ENCODE measurements at regions not wholly inside any gene's neighbourhood (a gene's known extent, or its start where the extent isn't known, plus 50 kb on each side); places are given as distances from the start of the nearest gene placed in this dataset.
"Not testable (repeated sequence)": the region's sequence is repeated elsewhere in the genome, so short reads cannot be mapped to it uniquely, and the experiment has no call there.

GRCh38 chr7:57740126-57740525 lies 290.1 kb downstream of the ZNF716 start:
- DNase-seq (ENCODE audit: low spot score); in situ Hi-C loops (cut with HindIII; ENCODE audit: low sequenced_read_pairs): not testable (repeated sequence)

- in situ Hi-C loops (cut with HindIII; ENCODE audit: low sequenced_read_pairs): no loop called here
- DNase-seq (ENCODE audit: low spot score): no peak
These were observed 319.2 kb downstream of the ZNF716 start for GRCh38 chr7:57769131-57769530.

- no peak for DNase-seq (ENCODE audit: low spot score)
- in situ Hi-C loops (cut with HindIII; ENCODE audit: low sequenced_read_pairs): no loop called here
These were observed 320.0 kb downstream of the ZNF716 start for GRCh38 chr7:57769958-57770357.

- in situ Hi-C loops (cut with HindIII; ENCODE audit: low sequenced_read_pairs): no loop called here
These were observed 322.3 kb downstream of the ZNF716 start for GRCh38 chr7:57772126-57772924.

GRCh38 chr7:57774300-57774699 lies 324.3 kb downstream of the ZNF716 start:
- in situ Hi-C loops (cut with HindIII; ENCODE audit: low sequenced_read_pairs): no loop called here
- DNase-seq (ENCODE audit: low spot score): no peak

More at GRCh38 chr7:57772126-57772924, 322.3 kb downstream of the ZNF716 start:
- no peak for DNase-seq (ENCODE audit: low spot score)

- DNase-seq (ENCODE audit: low spot score): no peak
- in situ Hi-C loops (cut with HindIII; ENCODE audit: low sequenced_read_pairs): no loop called here
These were observed 325.6 kb downstream of the ZNF716 start for GRCh38 chr7:57775396-57776088.

GRCh38 chr7:57776136-57776856 lies 326.3 kb downstream of the ZNF716 start:
- DNase-seq (ENCODE audit: low spot score); in situ Hi-C loops (cut with HindIII; ENCODE audit: low sequenced_read_pairs): not testable (repeated sequence)

- in situ Hi-C loops (cut with HindIII; ENCODE audit: low sequenced_read_pairs): no loop called here
These were observed 339.2 kb downstream of the ZNF716 start for GRCh38 chr7:57789130-57789529.

GRCh38 chr7:57819491-57819981 lies 369.6 kb downstream of the ZNF716 start:
- in situ Hi-C loops (cut with HindIII; ENCODE audit: low sequenced_read_pairs): no loop called here
- no peak for DNase-seq (ENCODE audit: low spot score)

More at GRCh38 chr7:57789130-57789529, 339.2 kb downstream of the ZNF716 start:
- no peak for DNase-seq (ENCODE audit: low spot score)

- in situ Hi-C loops (cut with HindIII; ENCODE audit: low sequenced_read_pairs): no loop called here
- DNase-seq (ENCODE audit: low spot score): no peak
These were observed 370.5 kb downstream of the ZNF716 start for GRCh38 chr7:57820477-57820876.

- in situ Hi-C loops (cut with HindIII; ENCODE audit: low sequenced_read_pairs): no loop called here
- DNase-seq (ENCODE audit: low spot score): no peak
These were observed 371.7 kb downstream of the ZNF716 start for GRCh38 chr7:57821438-57822382.

GRCh38 chr7:57826548-57826947 lies 376.6 kb downstream of the ZNF716 start:
- in situ Hi-C loops (cut with HindIII; ENCODE audit: low sequenced_read_pairs); DNase-seq (ENCODE audit: low spot score): not testable (repeated sequence)

- DNase-seq (ENCODE audit: low spot score); in situ Hi-C loops (cut with HindIII; ENCODE audit: low sequenced_read_pairs): not testable (repeated sequence)
These were observed 385.2 kb downstream of the ZNF716 start for GRCh38 chr7:57835161-57835560.

- in situ Hi-C loops (cut with HindIII; ENCODE audit: low sequenced_read_pairs); DNase-seq (ENCODE audit: low spot score): not testable (repeated sequence)
These were observed 389.2 kb downstream of the ZNF716 start for GRCh38 chr7:57839152-57839551.

- DNase-seq (ENCODE audit: low spot score): peak; percentile 7
- in situ Hi-C loops (cut with HindIII; ENCODE audit: low sequenced_read_pairs): no loop called here
These were observed 418.1 kb downstream of the ZNF716 start for GRCh38 chr7:57867884-57868701.

GRCh38 chr7:57868771-57869483 lies 418.9 kb downstream of the ZNF716 start:
- no peak for DNase-seq (ENCODE audit: low spot score)
- in situ Hi-C loops (cut with HindIII; ENCODE audit: low sequenced_read_pairs): no loop called here
